ENCODE measurements at regions not wholly inside any gene's neighbourhood (a gene's known extent, or its start where the extent isn't known, plus 50 kb on each side); places are given as distances from the start of the nearest gene placed in this dataset.

DNA sequence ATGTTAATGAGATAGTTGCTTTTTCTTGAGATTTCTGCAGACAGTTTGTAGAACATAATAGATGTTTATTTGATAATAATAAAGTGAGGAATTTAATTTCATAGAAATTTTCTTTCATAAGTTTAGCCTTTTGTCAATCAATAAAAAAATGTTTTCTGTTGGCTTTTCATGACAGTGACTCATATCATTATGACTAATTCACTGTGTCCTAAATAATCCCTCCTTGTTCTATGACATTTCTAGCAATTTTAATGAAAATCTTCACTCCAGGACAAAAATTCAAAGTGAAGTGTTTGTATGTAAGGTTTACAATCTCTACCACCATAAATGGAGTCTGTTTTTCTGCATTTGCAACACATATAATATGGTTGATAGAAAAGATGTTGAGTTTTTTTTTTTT, 109.9 kb downstream of the UTRN start:
- H3K36me3 Mint-ChIP-seq (ENCODE audit: insufficient read depth in 1 of 3, low read depth in 3 of 3): peaks cover 5 to 20% (median 11%) of the 10 kb centered on the region in 3 experiments; a peak in 6 of 7 replicates
- no peak overlapping the region for H3K27ac ChIP-seq (ENCODE audit: insufficient read length, low read depth, low read length)
- H2AFZ ChIP-seq (ENCODE audit: low read length): no peak overlapping the region

More for the DNA sequence above, 109.9 kb downstream of the UTRN start:
- DNase-seq: no peak
- Histone ChIP-seq H3T11ph (ENCODE audit: low read length) (no peak overlapping the region), H4K8ac (replicated peaks; ENCODE audit: insufficient read length, low read depth, low read length) (no peak overlapping the region), H2BK120ac (ENCODE audit: low read depth, low read length, poor library complexity, severe bottlenecking) (no peak overlapping the region), H3K27me3 (ENCODE audit: insufficient read depth, low read length) (no peaks in the 10 kb centered on the region), H3K23me2 (ENCODE audit: insufficient read length, low read depth, low read length, poor library complexity, severe bottlenecking) (no peaks in the 10 kb centered on the region), H3K9ac (ENCODE audit: extremely low read depth, insufficient read length, low read length) (no peak overlapping the region), H2BK5ac (ENCODE audit: insufficient read length, low read length) (no peak overlapping the region), H2AK5ac (ENCODE audit: insufficient read length, low read length) (no peak overlapping the region), H3K23ac (ENCODE audit: insufficient read length, low read depth, low read length) (no peak overlapping the region), H2BK20ac (ENCODE audit: low read depth, low read length, poor library complexity, severe bottlenecking) (no peak overlapping the region), H3K56ac (ENCODE audit: insufficient read length, low read depth, low read length) (no peak overlapping the region), H4K20me1 (ENCODE audit: control insufficient read depth, insufficient read depth, insufficient read length) (no peaks in the 10 kb centered on the region), H2BK12ac (ENCODE audit: insufficient read length, low read depth, low read length) (no peak overlapping the region), H3K9me3 (ENCODE audit: control insufficient read depth, low read depth, low read length) (peaks cover 10% of the 10 kb centered on the region), H3K4me2 (ENCODE audit: insufficient read depth, insufficient read length, low read length) (no peak overlapping the region), H4K5ac (ENCODE audit: insufficient read length, low read depth, low read length) (no peak overlapping the region), H3K79me2 (ENCODE audit: insufficient read depth, low read length) (no peaks in the 10 kb centered on the region; the same call in 1 of the 2 replicates), H3K14ac (ENCODE audit: insufficient read depth, low read length) (no peak overlapping the region), H3K79me1 (ENCODE audit: insufficient read depth, low read depth, low read length, poor library complexity, severe bottlenecking) (peaks cover 6% of the 10 kb centered on the region), H3K4me1 (ENCODE audit: insufficient read depth, low read length) (no peaks in the 10 kb centered on the region; the same call in 1 of the 2 replicates), H4K91ac (ENCODE audit: insufficient read length, low read depth, low read length) (no peak overlapping the region), H2BK15ac (ENCODE audit: low read depth, low read length) (no peak overlapping the region), H3K18ac (ENCODE audit: insufficient read length, low read depth, low read length) (no peak overlapping the region), H3K4ac (ENCODE audit: low read depth, low read length) (no peak overlapping the region)
- Mint-ChIP-seq H3K9me3 (peaks cover 7 to 13% of the 10 kb centered on the region in 2 experiments; a peak in 4 of 5 replicates), H3K4me3 (no peak overlapping the region), H3K27ac (no peak overlapping the region), H3K4me1 (peaks cover 11 to 13% of the 10 kb centered on the region in 2 experiments), H3K27me3 (ENCODE audit: low read depth) (no peaks in the 10 kb centered on the region)
- TF ChIP-seq, protein P1, sequence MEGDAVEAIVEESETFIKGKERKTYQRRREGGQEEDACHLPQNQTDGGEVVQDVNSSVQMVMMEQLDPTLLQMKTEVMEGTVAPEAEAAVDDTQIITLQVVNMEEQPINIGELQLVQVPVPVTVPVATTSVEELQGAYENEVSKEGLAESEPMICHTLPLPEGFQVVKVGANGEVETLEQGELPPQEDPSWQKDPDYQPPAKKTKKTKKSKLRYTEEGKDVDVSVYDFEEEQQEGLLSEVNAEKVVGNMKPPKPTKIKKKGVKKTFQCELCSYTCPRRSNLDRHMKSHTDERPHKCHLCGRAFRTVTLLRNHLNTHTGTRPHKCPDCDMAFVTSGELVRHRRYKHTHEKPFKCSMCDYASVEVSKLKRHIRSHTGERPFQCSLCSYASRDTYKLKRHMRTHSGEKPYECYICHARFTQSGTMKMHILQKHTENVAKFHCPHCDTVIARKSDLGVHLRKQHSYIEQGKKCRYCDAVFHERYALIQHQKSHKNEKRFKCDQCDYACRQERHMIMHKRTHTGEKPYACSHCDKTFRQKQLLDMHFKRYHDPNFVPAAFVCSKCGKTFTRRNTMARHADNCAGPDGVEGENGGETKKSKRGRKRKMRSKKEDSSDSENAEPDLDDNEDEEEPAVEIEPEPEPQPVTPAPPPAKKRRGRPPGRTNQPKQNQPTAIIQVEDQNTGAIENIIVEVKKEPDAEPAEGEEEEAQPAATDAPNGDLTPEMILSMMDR (conservative IDR thresholded peaks at IDR 0.05): no peak

All from H9 (cell line).